HG03469 (cell line): ENCODE measurements at regions not wholly inside any gene's neighbourhood (a gene's known extent, or its start where the extent isn't known, plus 50 kb on each side); places are given as distances from the start of the nearest gene placed in this dataset.

Experiments used
- ATAC-seq: cut with Tn5 transposase; IDR thresholded peaks from one replicate; pipeline ENCODE4 v1.9.1; 2021; ENCODE audit warnings: mild to moderate bottlenecking, moderate library complexity, moderate number of reproducible peaks; ENCODE audit not compliant: unreplicated experiment

DNA sequence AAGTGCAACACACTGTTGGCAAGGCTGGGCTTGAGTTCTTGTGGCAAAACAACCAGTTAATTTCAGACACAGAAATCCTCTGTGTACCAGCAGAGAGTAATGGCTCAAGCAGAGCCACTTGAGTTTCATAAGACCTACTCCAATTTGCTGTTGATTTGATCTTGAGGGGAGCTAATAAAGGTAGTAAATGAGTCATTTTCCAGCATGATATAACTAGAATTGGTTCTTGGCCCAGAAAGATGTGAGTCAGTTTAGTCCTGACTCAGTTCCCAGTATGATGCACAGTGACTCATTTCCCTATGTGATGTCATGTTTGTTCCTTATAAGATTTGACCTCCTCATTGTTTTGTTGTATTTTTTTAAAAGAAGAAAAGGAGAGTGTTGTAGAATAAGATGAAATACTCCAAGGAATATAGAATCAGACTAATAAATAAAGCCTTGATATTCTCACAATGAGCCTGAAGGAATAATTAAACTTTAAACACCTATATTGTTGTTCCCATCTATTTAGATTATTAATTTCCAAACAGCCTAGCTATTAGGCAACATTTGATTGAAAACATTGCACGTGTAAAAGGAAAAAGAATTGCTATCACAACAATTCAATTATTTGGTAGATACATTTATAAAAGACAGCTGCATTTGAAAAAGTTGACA, 186.2 kb downstream of the REEP3 start:
- ATAC-seq = peak; percentile 91

DNA sequence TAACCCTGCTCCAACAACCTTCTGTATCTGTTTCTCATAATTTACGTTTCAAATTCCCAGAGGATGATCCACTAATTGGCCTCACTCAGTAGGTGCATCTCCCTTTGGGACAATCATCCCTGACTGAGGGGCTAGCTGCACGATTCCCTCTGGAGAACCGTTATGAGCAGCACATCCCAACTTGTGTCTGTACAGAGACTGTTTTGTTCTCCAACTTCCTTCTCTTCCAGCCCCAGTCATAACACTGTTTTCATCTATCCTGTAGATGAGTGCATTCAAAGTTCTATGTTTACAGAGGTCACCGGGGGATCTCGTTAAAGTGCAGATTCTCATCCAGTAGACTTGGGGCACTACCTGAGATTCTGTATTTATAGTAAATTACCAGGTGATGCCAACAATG, 187.2 kb downstream of the REEP3 start:
- ATAC-seq = no peak

DNA sequence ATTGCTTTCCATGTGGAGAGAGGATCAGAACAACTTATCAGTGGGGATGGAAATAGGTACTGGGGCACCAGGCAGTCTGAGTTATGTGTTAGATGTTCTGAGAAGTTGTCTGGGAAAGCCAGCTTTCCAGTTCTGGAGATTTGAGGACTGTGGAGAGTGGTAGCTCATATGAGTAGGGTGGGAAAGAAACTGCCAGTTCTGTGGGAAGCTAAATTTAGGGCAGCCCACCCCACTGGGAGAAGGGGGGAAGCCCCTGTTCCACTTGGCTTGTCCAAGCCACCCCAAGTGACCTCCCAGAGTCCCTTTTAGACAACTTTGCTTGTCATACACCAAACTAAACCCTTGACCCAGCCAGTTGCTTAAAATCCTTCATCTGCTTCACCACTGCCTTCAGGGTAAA, 189.5 kb downstream of the REEP3 start:
- no peak for ATAC-seq

DNA sequence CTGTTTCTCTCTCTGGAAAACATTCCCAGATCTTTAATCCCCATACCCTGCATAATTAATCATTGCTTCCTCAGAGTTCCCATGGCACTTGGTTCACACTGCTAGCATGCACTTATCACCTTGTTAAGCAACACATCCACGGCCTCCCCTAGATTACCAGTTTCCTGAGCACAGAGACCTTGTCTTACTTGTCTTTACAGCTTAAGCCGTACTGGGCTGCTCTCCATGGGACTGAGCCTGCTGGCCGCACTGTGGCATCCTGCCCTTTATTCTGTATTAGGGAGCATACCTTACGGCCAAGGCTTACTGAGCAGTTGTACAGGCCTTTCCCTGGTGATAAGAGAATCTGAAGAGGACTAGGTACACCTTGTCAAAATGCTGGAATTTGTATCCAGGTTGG, 190.2 kb downstream of the REEP3 start:
- ATAC-seq = no peak

DNA sequence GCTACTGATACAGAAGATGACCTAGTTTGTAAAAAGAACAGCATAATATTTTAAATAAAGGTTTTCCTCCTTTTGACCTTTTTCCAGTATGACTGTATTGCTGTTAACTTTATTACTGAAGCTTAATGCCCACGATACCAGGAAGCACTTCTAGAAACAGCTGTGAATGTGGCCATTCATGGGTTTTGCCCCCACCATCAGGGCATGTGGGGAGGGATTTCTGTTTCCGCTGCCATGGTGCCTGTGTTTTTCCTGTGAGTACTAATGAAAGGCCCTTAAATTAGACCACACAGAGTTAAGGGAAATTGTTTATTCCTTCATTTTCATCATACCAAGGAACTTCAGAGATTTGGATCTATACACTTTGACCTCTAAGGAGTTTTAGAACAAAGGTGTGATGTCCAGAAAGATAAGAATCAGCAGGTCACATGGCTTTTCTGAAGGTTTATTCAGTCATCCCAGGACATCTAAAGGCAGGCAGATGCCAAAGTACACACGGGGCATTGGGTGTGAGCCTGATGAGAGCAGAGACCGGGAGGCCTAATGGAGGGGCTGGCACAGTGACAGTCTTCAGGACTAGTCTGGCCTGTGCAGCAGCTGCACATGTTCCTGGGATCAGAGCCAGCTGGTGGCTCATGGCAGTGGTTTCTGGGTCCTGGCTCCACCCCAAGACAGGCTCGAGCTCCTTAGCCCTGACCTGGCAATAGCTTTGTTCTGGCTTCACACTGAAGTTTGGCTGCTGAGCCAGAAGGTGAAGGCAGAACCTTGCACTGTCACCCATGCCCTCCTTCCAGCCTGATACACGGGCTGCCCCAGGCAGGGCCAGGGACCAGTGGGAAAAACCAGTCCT, 190.9 kb downstream of the REEP3 start:
- no peak for ATAC-seq

DNA sequence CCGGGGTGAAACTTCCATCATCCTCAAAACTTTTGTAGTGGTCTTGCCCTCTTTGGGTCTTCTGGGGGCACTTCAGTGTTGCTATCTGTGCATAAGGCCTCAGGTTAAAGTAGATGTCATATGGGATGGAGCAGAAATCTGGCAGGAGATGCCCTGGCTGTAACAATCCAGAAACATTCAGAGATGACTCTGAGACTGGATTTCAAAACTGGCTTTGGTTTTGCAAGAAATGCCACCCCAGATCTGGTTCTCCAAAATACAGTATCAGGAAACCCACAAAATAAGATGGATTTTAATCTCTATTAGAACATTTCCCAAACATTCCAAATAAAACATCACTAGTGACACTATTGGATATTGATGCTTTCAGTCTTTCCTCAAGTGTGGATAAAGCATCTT, 191.5 kb downstream of the REEP3 start:
- no peak for ATAC-seq

DNA sequence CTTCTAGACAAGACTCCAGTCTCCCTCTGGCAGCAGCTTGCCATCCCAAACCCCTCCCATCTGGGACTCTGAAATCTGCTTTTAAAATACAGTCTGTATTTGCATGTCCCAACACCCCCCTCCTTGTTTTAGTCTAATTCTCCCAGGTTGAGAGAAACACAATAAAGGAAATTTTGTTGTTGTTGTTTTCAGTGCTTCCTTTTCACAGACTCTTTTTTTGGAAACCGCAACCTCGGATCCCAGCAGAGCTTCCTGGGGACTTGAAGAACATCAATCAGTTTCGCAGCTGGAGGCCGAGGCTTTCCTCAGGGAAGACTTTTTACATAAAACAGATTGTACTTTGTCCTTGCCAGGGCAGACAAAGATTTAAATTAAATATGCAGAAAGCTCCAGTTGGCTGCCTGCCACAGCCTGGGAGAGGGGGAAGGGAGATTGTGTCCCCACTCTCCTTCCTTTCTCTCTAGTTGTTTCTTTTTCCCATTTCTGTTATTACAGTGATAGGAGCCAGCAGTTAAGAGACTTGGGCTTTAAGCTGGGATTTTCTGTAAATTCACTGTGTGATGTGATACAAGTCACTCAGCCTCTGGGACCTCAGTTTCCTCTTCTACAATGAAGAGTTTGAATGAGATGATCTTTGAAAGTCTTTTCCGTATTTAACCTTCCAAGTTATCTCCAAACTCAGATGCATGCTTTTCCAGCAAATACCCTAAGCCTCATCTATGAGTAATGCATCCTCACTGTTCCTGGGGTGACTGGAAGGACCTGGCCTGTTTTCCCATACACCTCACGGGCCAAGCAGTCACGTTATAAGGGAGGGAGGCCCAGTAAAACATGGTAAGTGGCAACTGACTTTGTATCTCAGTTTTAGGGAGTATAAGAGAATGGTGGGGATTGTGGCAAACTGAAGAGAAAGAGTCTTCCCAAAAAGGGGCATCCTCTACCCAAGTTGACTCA, 192.3 kb downstream of the REEP3 start:
- no peak for ATAC-seq

DNA sequence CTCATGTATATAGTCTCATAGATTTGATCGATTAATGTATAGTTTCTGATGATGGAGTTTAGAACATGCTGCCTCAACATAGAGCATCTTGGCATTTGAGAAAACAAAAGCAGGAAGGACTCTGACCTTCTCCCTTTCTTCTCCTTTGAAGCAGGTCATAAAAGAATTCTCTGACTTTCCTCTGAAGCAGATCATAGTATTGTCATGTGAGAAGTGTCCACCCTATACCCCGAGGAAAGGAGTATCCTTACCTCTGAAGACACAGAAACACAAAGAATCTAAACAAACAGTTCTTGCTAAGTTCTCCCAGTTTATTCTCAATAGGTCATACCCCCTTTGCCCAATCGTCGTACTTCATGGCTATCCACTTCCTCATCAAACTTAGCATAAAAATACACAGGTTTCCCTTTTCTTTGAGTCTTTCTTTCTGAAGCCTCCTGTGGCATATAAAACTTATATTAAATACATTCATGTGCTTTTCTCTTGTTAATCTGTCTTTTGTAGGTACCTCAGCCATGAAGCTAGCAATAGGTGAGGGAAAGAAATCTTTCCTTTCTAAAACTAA, 194.9 kb downstream of the REEP3 start:
- no peak for ATAC-seq

DNA sequence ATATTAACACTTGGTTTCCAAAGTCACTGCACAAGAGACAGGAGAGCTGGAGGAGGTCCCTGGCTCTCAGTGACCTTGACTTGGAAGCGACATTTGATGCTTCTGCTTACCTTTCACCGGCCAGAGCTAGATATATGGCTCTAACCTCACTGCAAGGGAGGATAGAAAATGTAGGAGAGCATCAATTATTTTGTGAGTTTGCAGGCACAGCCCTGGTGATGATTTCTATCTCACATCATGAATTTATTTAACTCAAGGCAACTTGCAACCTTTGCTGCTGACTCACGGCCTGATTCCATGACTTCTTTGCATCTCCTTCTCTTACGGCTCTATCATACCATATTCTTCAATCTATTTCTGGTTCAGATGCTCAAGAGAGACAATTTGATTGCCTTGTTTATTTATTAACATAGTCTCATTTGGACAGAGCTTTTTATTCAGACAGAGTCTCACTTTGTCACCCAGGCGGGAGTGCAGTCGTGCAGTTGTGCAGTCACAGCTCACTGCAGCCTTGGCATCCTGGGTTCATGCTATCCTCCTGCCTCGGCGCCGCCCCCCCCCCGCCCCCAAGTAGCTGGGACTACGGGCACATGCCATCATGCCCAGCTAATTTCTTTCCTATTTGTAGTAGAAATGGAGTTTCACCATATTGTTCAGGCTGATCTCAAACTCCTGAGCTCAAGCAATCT, 196.0 kb downstream of the REEP3 start:
- no peak for ATAC-seq

DNA sequence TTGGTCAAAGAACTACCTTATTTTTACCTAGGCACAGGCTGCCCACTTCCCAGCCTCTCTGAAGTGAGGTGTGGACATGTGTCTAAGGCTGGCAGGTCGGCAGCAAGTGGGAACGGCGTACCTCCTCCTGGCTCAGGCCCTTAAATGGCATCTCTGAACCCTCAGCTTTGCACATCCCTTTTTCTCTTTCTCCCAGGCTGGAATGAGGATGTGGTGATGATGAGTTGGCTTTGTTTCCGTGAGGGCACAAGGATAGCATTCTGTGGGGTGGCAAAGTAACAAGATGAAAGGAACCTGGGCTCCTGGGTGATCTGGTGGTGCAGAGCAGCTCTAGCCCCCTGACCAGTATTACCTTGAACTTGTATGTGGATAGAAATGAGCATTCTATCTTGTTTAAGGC, 196.8 kb downstream of the REEP3 start:
- ATAC-seq = no peak

DNA sequence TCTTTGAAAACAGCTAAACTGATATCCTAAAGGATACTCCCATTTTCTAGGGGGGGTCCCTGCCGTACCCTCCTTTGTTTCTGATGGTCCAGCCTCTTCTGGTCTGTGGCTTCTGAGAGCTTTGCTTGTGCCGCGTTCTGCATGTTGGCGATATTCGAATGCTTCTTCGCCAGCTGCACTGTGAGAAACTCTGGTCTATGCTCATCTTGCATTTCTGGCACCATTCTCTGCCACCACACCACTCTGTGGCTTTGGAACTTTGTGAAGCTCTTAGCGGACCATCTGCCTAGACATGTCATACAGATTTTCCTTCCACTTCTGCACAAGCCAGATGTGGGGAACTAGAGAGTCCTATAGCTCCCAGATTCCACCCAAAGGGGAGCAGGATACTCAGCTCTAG, 197.2 kb downstream of the REEP3 start:
- ATAC-seq = no peak

DNA sequence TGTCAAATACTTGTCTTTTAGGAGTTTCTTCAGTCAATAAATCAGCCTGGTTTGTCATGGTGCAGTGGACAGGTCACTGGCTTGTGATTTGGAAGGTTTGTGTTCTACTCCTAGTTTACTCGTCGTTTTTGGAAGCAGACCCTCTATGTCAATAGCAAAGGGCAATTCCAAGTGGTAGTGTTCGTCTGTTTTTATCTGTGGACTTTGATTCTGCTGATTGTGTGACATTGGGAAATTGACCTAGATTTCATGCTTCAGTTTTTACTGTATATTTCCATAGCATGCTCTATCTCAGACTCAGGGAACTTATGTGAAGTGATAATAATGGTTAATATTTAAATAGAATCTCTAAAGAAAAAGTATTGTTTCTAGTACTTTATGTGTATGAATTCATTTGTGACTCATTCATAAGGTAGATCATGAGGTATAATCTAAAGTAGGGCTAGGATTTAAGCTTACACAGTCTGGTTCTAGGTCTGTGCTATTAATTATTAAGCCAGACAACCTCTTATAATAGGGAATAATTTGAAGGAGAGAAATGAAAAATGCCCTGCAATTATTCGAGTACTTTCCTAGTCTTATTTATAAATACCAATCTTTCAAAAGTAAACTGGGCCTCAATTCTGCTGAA, 198.1 kb downstream of the REEP3 start:
- ATAC-seq = no peak

DNA sequence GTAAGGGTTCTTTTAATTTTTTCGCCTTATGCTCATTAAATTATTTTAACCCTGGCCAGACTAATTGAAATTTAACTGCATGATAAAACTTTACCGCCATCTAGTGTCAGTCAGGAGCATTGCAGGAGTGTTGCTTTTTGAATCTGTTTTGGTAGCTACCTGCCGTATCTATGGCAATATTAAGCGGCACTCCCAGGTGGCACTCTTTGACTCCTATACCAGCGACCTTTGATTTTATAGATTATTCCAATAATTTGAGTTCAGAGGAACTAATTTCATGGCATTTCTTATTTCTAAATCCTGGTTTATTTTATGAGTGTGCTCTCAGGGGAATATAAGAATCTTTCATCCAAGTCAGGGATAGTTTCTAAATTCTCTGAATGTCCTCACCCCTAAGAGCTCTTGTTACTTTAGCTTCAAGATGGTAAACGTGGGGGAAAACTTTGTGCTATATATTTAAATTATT, 198.9 kb downstream of the REEP3 start:
- no peak for ATAC-seq

DNA sequence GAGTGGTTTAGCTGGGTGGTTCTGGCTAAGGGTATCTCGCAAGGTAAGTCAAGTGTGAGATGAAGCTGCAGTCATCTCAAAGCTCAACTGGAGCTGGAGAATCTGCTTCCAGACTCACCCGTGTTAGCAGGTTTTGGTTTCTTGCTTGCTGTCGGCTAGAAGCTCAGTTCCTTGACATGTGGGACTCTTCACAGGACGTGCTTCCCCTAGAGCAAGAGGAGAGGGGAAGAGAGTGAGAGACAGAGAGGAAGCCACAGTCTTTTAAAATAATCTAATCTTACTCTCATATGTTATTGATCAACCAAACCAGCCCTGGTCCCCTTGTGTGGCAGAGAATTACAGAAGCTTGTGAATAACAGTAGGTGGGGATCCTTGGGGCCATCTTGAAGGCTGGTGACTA, 199.5 kb downstream of the REEP3 start:
- peak; percentile 40 for ATAC-seq

DNA sequence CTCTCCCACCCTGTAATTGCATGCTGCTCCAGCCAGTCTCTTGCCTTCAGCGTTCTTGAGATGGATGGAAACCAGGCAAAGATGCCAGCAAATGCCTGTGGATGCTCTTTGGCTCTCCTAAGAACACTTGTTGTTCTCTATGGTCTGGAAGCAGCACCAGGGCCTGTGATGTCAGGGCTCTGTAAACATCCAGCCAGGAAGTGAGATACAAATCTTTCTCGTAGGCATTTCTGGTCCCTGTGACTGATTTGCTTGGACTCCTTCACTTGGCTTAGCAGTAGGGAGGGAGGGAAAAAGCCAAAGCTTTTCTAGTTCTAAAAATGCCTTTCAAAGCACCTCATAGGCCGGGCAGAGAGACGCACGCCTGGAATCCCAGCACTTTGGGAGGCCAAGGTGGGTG, 201.3 kb downstream of the REEP3 start:
- no peak for ATAC-seq

DNA sequence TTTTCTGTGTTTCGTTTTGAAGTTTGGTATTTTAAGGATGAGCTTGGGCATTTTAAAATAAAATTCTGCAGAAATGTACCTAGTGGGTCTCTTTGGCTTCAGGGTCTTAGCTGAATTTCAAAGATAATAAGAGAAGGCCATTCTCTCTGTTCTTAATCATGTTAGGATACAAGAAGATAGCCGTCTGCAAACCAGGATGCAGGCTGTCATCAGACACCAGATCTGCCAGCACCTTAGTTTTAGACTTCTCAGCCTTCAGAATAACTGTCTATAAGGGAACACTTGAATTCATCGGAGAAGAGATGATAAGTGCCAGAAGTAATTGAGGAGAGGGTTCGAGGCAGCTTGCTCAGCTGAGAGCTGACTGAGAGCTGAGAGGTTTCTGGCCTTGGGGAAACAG, 202.1 kb downstream of the REEP3 start:
- ATAC-seq = no peak

DNA sequence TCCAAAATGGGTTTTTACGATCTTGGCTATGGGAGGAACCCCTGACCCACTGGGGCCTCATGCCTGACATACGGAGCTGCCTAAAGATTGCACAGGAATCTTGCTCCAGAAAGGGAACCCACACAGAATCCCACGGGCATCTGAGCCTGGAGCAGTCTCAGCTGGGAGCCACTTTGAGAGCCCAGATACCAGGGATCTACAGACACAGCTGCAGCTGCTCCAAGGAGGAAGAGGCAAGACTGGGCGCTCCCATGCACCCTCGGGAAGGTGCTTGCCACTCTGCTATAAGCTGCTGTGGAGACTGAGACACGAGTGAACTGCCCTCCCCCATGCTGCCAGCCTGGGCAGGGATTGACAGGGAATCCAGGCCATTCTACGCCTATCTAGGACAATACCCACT, 202.5 kb downstream of the REEP3 start:
- no peak for ATAC-seq

DNA sequence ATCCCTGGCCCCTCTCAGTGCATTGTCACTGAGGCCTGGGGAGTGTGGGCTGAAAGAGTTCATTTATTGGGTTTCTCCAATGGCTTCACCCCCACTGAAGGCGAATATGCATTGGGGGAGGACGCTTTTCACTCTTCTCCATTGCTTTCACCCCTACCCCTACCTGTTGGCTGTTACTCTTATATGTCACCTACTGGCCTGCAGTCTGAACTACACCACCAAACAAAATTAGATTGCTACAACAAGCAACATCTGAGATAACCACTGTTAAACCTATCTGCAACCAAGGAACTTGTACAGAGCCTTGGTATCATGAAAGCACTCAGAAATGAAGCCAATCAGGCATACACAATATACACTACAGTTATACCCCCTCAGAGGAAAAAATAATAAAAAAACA, 203.7 kb downstream of the REEP3 start:
- no peak for ATAC-seq

DNA sequence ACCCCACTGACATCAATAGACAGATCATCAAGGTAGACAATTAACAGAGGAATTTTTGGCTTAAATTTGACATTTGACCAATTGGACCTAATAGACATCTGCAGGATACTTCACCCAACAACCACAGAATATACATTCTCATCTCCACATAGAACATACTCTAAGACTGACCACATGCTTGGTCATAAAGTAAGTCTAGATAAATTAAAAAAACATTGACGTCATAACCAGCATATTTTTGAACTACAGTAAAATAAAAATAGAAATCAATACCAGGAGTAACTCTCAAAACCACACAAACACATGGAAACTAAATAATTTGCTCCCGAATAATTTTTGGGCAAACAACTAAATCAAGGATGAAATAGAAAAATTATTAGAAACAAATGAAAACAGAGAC, 205.7 kb downstream of the REEP3 start:
- no peak for ATAC-seq

DNA sequence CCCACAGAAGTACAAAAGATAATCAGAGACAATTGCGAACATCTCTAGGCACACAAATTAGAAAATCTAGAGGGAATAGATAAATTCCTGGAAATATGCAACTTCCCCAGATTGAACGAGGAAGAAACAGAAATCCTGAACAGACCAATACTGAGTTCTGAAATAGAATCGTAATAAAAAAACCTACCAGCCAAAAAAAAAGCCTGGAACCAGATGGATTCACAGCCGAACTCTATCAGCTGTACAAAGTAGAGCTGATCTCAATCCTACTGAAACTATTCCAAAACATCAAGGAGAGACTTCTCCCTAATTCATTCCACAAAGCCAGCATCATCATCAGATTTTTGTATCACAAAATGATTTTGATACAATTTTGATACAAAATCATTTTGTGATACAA, 206.4 kb downstream of the REEP3 start:
- no peak for ATAC-seq
